HG03103 (cell line): ENCODE measurements at regions not wholly inside any gene's neighbourhood (a gene's known extent, or its start where the extent isn't known, plus 50 kb on each side); places are given as distances from the start of the nearest gene placed in this dataset.
A peak's percentile ranks its signal among the peaks of the same experiment; 100 is the strongest.
"Not testable (repeated sequence)": the region's sequence is repeated elsewhere in the genome, so short reads cannot be mapped to it uniquely, and the experiment has no call there.

Experiments
- ATAC-seq: cut with Tn5 transposase; IDR thresholded peaks from one replicate; pipeline ENCODE4 v1.9.1; 2021; ENCODE audit warnings: low read depth; ENCODE audit not compliant: unreplicated experiment

DNA sequence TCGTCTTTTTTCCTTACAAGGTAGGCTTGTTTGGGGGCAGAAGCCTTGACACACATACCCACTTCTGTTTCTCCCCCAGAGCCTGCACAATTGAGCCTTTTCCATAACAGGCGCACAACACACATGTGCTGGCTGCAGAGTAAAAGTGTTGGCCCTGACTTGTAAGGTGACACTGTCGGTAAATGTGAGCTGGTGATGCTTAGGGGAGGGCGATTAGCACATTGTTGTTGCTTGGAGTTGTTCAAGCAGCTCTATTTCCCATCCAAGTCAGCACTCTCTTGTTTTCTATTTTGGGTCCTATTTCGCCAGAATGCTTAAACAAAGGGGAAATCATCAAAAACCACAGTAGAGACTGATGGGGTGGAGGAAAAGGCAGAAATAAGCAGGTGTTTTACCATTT is 51.9 kb upstream of the PTPRJ start:
- ATAC-seq, result no peak

GRCh38 chr11:47924184-47924691 is 56.1 kb upstream of the PTPRJ start:
- ATAC-seq, result no peak

DNA sequence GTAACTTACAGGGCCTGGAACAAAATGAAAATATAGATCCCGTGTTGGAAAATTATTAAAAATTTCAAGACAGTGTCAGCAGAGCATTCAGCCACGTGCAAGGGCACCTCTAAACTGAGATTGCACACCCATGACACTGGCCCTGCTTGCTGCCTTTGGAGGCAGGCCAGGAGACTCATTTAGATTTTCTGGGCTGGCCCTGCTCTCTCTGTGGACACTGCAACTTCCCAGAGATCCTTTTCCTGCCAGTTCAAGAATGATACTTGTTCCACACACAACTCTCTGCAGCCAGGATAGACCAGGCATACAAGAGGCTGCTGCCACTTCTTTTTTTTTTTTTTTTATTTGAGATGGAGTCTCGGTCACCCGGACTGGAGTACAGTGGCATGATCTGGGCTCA is 56.7 kb upstream of the PTPRJ start:
- ATAC-seq, result no peak

- not testable (repeated sequence) for ATAC-seq
Measured at GRCh38 chr11:47921080-47921555, 59.2 kb upstream of the PTPRJ start.

DNA sequence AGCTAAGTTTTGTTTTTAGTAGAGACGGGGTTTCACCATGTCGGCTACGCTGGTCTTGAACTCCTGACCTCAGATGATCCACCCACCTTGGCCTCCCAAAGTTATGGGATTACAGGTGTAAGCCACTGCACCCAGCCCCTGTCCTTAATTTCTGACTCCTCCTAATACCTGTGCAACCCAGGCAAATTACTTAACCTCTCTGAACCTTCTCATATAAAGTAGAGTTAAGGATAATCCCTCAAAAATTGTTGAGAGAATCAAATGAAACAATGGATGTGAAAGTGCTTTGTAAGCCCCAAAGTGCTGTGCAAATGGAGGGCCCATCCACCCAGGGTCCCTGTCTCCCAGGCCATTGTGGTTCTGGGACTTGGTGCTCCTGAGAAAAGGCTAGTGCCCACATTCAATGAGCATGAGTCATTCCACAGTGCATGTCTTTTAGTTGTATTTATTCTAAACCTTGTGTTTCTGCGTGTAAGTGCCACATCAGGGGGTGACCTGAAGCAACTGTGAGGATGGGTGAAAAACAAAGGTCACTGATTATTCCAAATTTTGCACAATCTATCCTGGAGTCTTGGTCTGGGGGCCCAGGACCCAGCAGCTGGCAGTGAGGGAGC is 61.4 kb upstream of the PTPRJ start:
- no peak for ATAC-seq

DNA sequence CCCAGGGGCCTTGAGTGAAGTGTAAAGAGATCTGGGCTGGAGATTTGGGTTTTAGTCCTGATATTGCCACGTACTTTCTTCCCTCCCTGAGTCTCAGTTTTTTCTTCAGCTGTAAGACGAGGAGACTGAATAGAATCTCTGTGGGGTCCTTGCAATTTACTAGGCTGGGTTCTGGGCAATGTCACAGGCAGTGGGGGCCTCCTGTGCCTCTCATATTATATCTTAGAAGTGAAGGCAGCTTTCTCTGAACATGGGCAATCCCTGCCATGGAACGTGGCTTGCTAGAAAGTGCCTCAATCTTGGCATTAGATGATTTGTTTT is 62.0 kb upstream of the PTPRJ start:
- ATAC-seq, result no peak

DNA sequence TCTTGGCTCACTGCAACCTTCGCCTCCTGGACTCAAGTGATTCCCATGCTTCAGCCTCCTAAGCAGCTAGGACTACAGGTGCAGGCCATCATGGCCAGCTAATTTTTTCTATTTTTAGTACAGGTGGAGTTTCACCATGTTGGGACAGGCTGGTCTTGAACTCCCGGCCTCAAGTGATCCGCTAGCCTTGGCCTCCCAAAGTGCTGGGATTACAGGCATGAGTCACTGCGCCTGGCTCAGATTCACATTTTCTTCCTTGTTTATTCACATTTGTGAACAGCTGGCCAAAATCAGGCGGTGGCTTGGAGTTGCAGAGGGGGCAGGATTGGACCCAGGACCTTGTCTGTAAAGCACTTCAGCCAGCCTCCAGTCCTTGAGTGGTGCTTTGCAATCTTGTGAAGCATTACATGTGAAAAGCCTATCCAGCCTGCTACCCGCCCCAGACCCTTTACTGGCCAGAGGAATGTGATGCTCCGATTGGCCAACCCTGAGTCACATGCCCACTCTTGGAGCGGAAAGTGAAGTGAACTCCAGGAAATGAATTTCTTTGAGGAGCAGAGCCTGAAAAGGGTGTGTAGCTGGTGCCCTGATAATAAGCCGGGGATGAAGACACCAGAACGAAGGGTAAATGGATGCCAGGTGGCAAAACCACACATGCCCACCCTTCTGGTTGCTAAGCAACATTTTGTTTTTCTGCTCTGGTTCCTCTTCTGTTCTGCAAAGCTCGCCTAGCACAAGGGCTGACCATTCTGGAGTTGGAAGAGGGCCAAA is 62.6 kb upstream of the PTPRJ start:
- no peak for ATAC-seq

DNA sequence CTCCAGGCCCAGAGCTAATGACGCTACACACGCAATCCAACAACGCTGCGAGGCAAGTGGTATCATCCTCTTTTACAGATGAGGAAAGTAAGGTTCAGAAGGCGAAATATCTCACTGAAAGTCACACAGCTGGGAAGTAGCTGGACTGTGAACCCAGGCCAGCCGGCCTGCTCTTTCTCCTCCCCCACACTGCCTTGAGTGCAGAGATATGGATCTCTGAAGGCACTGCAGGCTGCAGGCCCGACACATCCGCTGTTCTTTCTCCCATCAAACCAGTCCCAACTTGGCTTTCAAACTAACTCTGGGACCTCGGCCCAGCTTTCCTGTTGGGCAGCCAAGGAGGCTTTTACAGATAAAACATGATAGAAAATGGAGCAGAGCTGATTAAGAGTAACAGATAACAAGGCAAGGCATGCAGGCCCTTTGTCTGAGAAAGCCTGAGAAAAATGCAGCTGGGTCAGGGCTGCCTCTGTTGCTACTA is 64.0 kb upstream of the PTPRJ start:
- no peak for ATAC-seq

GRCh38 chr11:47915783-47916182 is 64.6 kb upstream of the PTPRJ start:
- no peak for ATAC-seq

DNA sequence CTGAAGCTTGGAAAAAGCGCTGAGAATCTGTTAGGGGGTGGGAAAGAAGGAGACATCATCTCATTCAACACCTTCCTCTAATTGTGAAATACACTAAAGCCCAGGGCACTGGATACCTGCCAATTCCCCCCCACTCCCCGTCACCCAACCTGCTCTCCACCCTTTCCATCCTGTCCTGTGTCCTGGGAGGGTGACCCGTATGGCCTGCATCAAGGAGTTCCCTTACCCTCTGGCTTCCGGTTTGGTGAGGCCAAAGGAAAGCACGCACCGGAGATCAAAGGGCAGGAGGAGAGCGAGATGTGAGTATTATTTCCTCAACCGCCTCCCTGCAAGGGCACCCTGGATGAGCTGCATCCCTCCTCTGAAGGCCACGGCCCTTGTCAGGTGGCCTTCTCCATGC is 65.0 kb upstream of the PTPRJ start:
- no peak for ATAC-seq

GRCh38 chr11:47914743-47915142 is 65.6 kb upstream of the PTPRJ start:
- no peak for ATAC-seq

- no peak for ATAC-seq
Measured at GRCh38 chr11:47913529-47914244, 65.5 kb upstream of the NUP160 start.

- ATAC-seq, result no peak
Measured at GRCh38 chr11:47912843-47913437, 64.8 kb upstream of the NUP160 start.

- ATAC-seq, result no peak
Measured at GRCh38 chr11:47911149-47911548, 63.0 kb upstream of the NUP160 start.

DNA sequence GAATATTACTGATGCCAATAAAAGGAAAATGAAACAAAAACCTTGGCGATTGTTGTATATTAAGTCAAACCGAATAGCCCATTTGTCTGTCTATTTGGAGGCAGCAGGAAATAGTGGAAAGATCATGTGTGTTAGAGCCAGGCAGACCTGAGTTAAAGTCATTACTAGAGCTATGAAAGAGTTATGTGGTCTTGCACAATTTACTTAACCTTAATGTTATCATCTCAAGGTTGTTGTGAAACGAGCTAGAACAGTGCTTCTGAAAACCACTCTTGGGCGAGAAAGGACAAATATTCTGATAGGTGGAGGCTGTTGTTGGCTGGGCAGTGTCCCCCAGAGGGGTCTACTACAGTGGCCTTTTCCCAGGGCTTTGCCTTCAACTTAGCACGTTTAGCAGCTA is 60.0 kb upstream of the NUP160 start:
- peak; percentile 79 for ATAC-seq

- ATAC-seq, result no peak
Measured at GRCh38 chr11:47907499-47907898, 59.3 kb upstream of the NUP160 start.

DNA sequence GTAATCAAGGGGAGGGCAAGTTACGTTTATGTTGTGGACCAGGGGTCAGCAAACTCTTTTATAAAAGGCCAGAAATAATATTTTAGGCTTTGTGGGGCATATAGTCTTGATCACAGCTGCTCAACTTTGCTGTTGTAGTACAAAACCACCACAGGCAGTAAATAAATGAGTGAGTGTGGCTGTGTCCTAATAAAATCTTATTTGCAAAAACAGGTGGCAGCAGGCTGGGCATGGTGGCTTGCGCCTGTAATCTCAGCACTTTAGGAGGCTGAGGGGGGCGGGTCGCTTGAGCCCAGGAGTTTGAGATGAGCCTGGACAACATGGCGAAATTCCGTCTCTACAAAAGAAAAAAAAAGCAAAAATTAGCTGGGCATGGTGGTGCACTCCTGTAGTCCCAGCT is 57.9 kb upstream of the NUP160 start:
- ATAC-seq, result no peak

DNA sequence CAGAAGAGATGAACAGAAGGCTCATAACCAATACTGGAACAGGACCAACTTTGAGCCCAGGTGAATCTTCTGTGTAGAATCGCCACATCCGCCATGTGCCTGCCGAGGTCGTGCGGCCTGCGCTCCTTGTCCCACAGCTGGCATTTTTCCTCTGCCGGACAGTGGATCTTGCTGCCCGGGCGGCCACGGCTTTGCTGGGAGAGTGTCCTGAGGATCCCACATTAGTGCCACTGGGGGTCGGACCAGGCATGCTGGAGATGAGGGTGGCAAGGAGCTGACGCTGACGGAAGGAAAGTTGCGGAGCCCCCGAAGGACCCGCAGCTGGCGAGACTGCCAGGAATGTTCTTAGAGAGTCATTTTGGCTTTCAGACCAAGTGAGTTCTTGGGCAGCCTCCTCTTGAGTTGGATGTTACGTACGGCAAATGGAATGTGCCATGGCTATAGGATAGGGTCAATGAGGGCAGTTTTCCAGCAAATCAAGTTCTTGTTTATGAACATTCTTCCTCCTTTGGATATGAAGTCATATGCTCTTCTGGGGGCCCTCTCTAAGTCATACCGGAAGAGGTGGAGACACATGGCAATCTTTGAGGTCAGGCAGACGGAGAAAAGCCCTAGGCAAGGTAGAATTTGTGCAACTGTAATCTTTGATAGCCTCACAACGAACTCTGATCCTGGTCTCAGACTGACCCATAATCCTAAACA is 57.4 kb upstream of the NUP160 start:
- no peak for ATAC-seq

DNA sequence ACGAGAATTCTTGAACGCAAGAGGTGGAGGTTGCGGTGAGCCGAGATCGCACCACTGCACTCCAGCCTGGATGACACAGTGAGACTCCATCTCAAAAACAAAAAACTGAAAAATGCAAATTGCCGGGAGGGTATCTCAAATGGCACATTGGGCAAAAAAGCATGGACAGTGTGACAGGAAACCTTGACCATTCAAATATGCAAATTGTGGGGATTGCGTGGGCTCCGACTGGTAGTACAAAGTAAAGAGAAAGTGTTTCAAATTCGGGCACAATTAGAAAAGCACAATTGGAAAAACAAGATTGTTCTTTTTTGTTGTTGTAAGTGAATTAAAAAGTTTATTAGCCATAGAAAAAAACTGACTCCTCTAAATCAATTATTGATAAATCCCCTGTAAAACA is 56.7 kb upstream of the NUP160 start:
- no peak for ATAC-seq

DNA sequence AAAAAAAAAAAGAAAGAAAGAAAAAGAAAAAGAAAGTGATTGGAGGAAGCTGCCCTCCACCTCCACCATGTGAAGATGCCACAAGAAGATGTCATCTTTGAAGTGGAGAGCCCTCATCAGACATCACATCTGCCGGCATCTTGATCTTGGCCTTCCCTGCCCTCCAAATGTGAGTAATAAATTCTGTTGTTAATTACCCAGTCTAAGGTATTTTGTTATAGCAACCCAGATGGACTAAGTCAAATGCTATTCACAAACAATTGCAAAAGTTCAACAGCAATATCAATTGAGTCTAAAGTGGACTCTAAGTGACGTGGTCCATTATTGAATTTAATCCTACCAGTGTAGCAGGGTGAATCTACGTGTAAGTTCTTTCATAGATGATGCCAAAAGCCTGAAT is 55.9 kb upstream of the NUP160 start:
- no peak for ATAC-seq
